H1 (cell line): ENCODE measurements at regions not wholly inside any gene's neighbourhood (a gene's known extent, or its start where the extent isn't known, plus 50 kb on each side); places are given as distances from the start of the nearest gene placed in this dataset.

Experiments
- EP300 ChIP-seq, 2 experiments: IDR thresholded peaks; 1 replicate in 1 of 2; 2 replicates in 1 of 2; pipeline ENCODE4 v1.6.1; 2011 to 2012; ENCODE audit warnings: low read depth in 2 of 2, low read length in 2 of 2, mild to moderate bottlenecking in 2 of 2, borderline replicate concordance in 1 of 2, inconsistent platforms in 1 of 2, moderate library complexity in 1 of 2
- GABPA ChIP-seq: IDR thresholded peaks from 2 replicates; pipeline ENCODE4 v1.6.1; 2011; ENCODE audit warnings: mild to moderate bottlenecking, low read length, moderate library complexity, borderline replicate concordance; ENCODE audit not compliant: insufficient read depth
- KDM1A ChIP-seq: fragments of 200-600, 300-600 bp; sonication (generic); IDR thresholded peaks from 2 replicates; pipeline ENCODE4 v1.7.1; 2016; ENCODE audit warnings: mild to moderate bottlenecking, low read length, borderline replicate concordance
- KDM5A ChIP-seq: fragments of 200-600 bp; IDR thresholded peaks from 2 replicates; pipeline ENCODE4 v1.7.1; 2012; ENCODE audit warnings: mild to moderate bottlenecking, low read length, inconsistent platforms, mixed read lengths
- TAF1 ChIP-seq: IDR thresholded peaks from 2 replicates; pipeline ENCODE4 v1.6.1; 2011; ENCODE audit warnings: mild to moderate bottlenecking, low read depth, low read length
- TF ChIP-seq, protein P1 (sequence below), 3 experiments: IDR thresholded peaks; 1 replicate in 2 of 3; 2 replicates in 1 of 3; pipeline versions ENCODE4 v1.5.1 to v1.6.1; 2011; ENCODE audit warnings: low read length in 3 of 3, mild to moderate bottlenecking in 3 of 3, inconsistent platforms in 2 of 3, low read depth in 1 of 3, moderate library complexity in 1 of 3; ENCODE audit not compliant: insufficient read depth in 1 of 3; ENCODE audit errors: control extremely low read depth in 1 of 3

DNA sequence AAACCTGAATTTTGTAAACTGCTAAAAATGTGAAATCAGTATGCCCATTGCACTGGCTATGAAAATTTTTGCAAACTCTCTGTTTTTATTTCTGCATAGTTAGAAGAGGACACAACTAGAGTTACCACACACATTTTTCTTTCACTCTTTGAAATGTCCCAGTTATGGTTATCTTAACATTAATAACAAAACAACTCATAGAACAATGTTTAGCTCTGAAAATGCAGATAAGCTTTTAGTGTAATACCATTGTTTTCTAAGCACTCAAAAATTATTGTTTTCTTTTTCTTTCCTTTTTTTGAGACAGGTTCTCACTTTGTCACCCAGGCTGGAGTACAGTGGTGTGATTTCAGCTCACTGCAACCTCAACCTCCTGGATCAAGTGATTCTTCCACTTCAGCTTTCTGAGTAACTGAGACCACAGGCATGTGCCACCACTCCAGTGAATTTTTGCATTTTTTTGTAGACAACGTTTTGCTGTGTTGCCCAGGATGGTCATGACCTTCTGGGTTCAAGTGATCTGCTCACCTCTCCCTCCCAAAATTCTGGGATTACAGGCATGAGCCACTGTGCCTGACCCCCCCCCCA, 1204.5 kb upstream of the ZEB2 start:
- TF ChIP-seq KDM5A (no peak), TAF1 (no peak), GABPA (no peak), KDM1A (no peak), EP300 (IDR thresholded peaks at IDR 0.05; ENCODE audit: borderline replicate concordance in 1 of 2, low read depth in 2 of 2, low read length in 2 of 2) (no peak)
- TF ChIP-seq, protein P1, sequence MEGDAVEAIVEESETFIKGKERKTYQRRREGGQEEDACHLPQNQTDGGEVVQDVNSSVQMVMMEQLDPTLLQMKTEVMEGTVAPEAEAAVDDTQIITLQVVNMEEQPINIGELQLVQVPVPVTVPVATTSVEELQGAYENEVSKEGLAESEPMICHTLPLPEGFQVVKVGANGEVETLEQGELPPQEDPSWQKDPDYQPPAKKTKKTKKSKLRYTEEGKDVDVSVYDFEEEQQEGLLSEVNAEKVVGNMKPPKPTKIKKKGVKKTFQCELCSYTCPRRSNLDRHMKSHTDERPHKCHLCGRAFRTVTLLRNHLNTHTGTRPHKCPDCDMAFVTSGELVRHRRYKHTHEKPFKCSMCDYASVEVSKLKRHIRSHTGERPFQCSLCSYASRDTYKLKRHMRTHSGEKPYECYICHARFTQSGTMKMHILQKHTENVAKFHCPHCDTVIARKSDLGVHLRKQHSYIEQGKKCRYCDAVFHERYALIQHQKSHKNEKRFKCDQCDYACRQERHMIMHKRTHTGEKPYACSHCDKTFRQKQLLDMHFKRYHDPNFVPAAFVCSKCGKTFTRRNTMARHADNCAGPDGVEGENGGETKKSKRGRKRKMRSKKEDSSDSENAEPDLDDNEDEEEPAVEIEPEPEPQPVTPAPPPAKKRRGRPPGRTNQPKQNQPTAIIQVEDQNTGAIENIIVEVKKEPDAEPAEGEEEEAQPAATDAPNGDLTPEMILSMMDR (IDR thresholded peaks at IDR 0.05; ENCODE audit: control extremely low read depth in 1 of 3, insufficient read depth in 1 of 3, low read depth in 1 of 3, low read length in 3 of 3), result no peak
